Endothelial cell of umbilical vein (primary cell): ENCODE measurements at regions not wholly inside any gene's neighbourhood (a gene's known extent, or its start where the extent isn't known, plus 50 kb on each side); places are given as distances from the start of the nearest gene placed in this dataset.

Experiments used
- BruUV-seq: library from RNA; stranded (reverse); fragments of 400-500 nt; replicated peaks from 2 replicates; lab custom pipeline; 2021; lab: Mats Ljungman, UMichigan
- CTCF ChIA-PET: fragments of 300-600, 350-600 bp; sonication (Branson Sonifier 250); formaldehyde crosslinking; loops from one replicate; lab custom pipeline; 2021; ENCODE audit warnings: antibody characterized with exemption, inconsistent platforms; lab: Charles Lee
- POLR2A ChIA-PET: fragments of 300-600, 350-600 bp; sonication (Branson Sonifier 250); formaldehyde crosslinking; loops from one replicate; lab custom pipeline; 2021; ENCODE audit warnings: antibody characterized with exemption, inconsistent platforms; lab: Charles Lee
- DNase-seq: peaks from one replicate; pipeline ENCODE4 v3.0.0-alpha.2; 2011; ENCODE audit warnings: low read depth, low spot score
- FAIRE-seq: peaks from 2 replicates; lab custom pipeline; 2011; peaks lifted over from hg19 to GRCh38; lab: Jason Lieb, UNC
- H2AFZ ChIP-seq: 2 replicates; pipeline ENCODE4 v1.6.0; 2012; ENCODE audit warnings: low read depth, low read length, control low read depth, inconsistent platforms
- H3K27ac ChIP-seq: 2 replicates; pipeline ENCODE4 v1.5.1; 2011; ENCODE audit warnings: low read depth, mild to moderate bottlenecking, control low read depth, low read length, moderate library complexity; ENCODE audit not compliant: insufficient read depth
- H3K27me3 ChIP-seq, 2 experiments: 2 replicates each; pipeline versions ENCODE4 v1.6.0 to v1.6.1; 2011; ENCODE audit warnings: low read length in 2 of 2, mixed read lengths in 1 of 2; ENCODE audit not compliant: control insufficient read depth in 2 of 2, insufficient read depth in 2 of 2
- H3K36me3 ChIP-seq, 2 experiments: 2 replicates in 1 of 2; 3 replicates in 1 of 2; pipeline ENCODE4 v1.5.1; 2011; ENCODE audit warnings: low read length in 2 of 2, mild to moderate bottlenecking in 1 of 2, moderate library complexity in 1 of 2; ENCODE audit not compliant: control insufficient read depth in 2 of 2, insufficient read depth in 2 of 2; ENCODE audit errors: extremely low read depth in 1 of 2
- H3K4me1 ChIP-seq: 3 replicates; pipeline ENCODE4 v1.5.1; 2011; ENCODE audit warnings: mild to moderate bottlenecking, low read length; ENCODE audit not compliant: control insufficient read depth, insufficient read depth; ENCODE audit errors: extremely low read depth
- H3K4me2 ChIP-seq: 2 replicates; pipeline ENCODE4 v1.6.1; 2011; ENCODE audit warnings: low read length, control low read depth, mixed read lengths; ENCODE audit not compliant: insufficient read depth
- H3K4me3 ChIP-seq, 3 experiments: fragments of 200-600 bp in 1 of 3; sonication (generic), shearing (Covaris generic) in 1 of 3; replicated peaks in 1 of 3; 2 replicates each; pipeline ENCODE4 v1.5.1; 2011 to 2016; ENCODE audit warnings: control low read depth in 3 of 3, low read length in 3 of 3, mild to moderate bottlenecking in 2 of 3, inconsistent platforms in 1 of 3, low read depth in 1 of 3, moderate library complexity in 1 of 3; ENCODE audit not compliant: insufficient read depth in 1 of 3
- H3K79me2 ChIP-seq: 2 replicates; pipeline ENCODE4 v1.6.0; 2012; ENCODE audit warnings: low read length, inconsistent platforms; ENCODE audit not compliant: control insufficient read depth, insufficient read depth
- H3K9ac ChIP-seq: replicated peaks from 2 replicates; pipeline ENCODE3; 2011; ENCODE audit warnings: low read length, control low read depth; ENCODE audit not compliant: insufficient read depth; ENCODE audit errors: extremely low read depth
- H3K9me1 ChIP-seq: replicated peaks from 3 replicates; pipeline ENCODE4 v1.6.0; 2011; ENCODE audit warnings: mild to moderate bottlenecking, low read length; ENCODE audit not compliant: control insufficient read depth, insufficient read depth; ENCODE audit errors: extremely low read depth
- H3K9me3 ChIP-seq: replicated peaks from 2 replicates; pipeline ENCODE4 v1.5.1; 2012; ENCODE audit warnings: low read length, inconsistent platforms; ENCODE audit not compliant: control insufficient read depth, insufficient read depth
- H4K20me1 ChIP-seq: replicated peaks from 2 replicates; pipeline ENCODE3; 2011; ENCODE audit warnings: mild to moderate bottlenecking, low read length; ENCODE audit not compliant: control insufficient read depth, insufficient read depth; ENCODE audit errors: extremely low read depth
- EZH2 ChIP-seq: IDR thresholded peaks from 2 replicates; pipeline ENCODE4 v1.6.1; 2012; ENCODE audit warnings: borderline replicate concordance, low read depth, mild to moderate bottlenecking, moderate library complexity, low read length, inconsistent platforms; ENCODE audit not compliant: severe bottlenecking
- FOS ChIP-seq: IDR thresholded peaks from 2 replicates; pipeline ENCODE4 v1.6.1; 2011; ENCODE audit warnings: mild to moderate bottlenecking, low read length, moderate library complexity, borderline replicate concordance; ENCODE audit not compliant: insufficient read depth
- GATA2 ChIP-seq: IDR thresholded peaks from 2 replicates; pipeline ENCODE4 v1.7.0; 2011; ENCODE audit warnings: low read depth, mild to moderate bottlenecking, moderate library complexity, mixed read lengths, low read length; ENCODE audit not compliant: insufficient read length, insufficient read depth
- JUN ChIP-seq: IDR thresholded peaks from 2 replicates; pipeline ENCODE4 v1.6.1; 2011; ENCODE audit warnings: borderline replicate concordance, low read depth; ENCODE audit not compliant: insufficient read length, insufficient read depth
- MAX ChIP-seq: IDR thresholded peaks from 2 replicates; pipeline ENCODE4 v1.6.1; 2011; ENCODE audit not compliant: insufficient read depth, insufficient read length
- MYC ChIP-seq: IDR thresholded peaks from one replicate; pipeline ENCODE4 v1.6.1; 2011; ENCODE audit warnings: mild to moderate bottlenecking, low read depth, low read length
- POLR2A ChIP-seq: IDR thresholded peaks from 2 replicates; pipeline ENCODE4 v1.6.1; 2012; ENCODE audit warnings: low read depth, mild to moderate bottlenecking, control low read depth, low read length
- POLR2AphosphoS5 ChIP-seq: IDR thresholded peaks from 2 replicates; pipeline ENCODE4 v1.6.1; 2012; ENCODE audit warnings: low read depth, mild to moderate bottlenecking, control low read depth, low read length, moderate library complexity; ENCODE audit not compliant: insufficient read depth
- dilution Hi-C: fragments of 300-500 bp; cut with MboI; formaldehyde crosslinking; loops from one replicate; pipeline ENCODE4 v1.15.0; 2019; ENCODE audit warnings: low sequenced_read_pairs; ENCODE audit not compliant: extremely low pct_ligation_motif_present
- intact Hi-C: fragments of 100-400 bp; cut with micrococcal nuclease; formaldehyde crosslinking; loops from one replicate; pipeline ENCODE4 v1.10.0; 2022
- TF ChIP-seq, protein P1 (sequence below), 2 donors: IDR thresholded peaks; 1 replicate in 1 of 2; 2 replicates in 1 of 2; pipeline ENCODE4 v1.5.1; 2011; ENCODE audit warnings: low read length in 2 of 2, mild to moderate bottlenecking in 2 of 2, moderate library complexity in 2 of 2, control low read depth in 1 of 2, inconsistent platforms in 1 of 2, low read depth in 1 of 2; ENCODE audit not compliant: insufficient read depth in 1 of 2; ENCODE audit errors: extremely low read depth in 1 of 2

GRCh38 chr21:15221799-15222386, 157.1 kb upstream of the NRIP1 start:
- intact Hi-C loops: no loop called here
- H3K9ac ChIP-seq: no peak overlapping the region
- CTCF ChIA-PET: no interaction called here
- FAIRE-seq (no peak), DNase-seq (no peak)
- TF ChIP-seq JUN: no peak
- TF ChIP-seq, protein P1, sequence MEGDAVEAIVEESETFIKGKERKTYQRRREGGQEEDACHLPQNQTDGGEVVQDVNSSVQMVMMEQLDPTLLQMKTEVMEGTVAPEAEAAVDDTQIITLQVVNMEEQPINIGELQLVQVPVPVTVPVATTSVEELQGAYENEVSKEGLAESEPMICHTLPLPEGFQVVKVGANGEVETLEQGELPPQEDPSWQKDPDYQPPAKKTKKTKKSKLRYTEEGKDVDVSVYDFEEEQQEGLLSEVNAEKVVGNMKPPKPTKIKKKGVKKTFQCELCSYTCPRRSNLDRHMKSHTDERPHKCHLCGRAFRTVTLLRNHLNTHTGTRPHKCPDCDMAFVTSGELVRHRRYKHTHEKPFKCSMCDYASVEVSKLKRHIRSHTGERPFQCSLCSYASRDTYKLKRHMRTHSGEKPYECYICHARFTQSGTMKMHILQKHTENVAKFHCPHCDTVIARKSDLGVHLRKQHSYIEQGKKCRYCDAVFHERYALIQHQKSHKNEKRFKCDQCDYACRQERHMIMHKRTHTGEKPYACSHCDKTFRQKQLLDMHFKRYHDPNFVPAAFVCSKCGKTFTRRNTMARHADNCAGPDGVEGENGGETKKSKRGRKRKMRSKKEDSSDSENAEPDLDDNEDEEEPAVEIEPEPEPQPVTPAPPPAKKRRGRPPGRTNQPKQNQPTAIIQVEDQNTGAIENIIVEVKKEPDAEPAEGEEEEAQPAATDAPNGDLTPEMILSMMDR (IDR thresholded peaks at IDR 0.05; ENCODE audit: extremely low read depth in 1 of 2, insufficient read depth in 1 of 2, low read depth in 1 of 2, low read length in 2 of 2): no peak
- TF ChIP-seq EZH2: no peak
- TF ChIP-seq POLR2A: no peak
- TF ChIP-seq MAX: no peak
- TF ChIP-seq MYC: no peak
- no peak for TF ChIP-seq GATA2
- no peak for TF ChIP-seq POLR2AphosphoS5
- no peak for TF ChIP-seq FOS
- H3K27me3 ChIP-seq: no peaks in the 10 kb centered on the region
- H3K4me1 ChIP-seq: no peaks in the 10 kb centered on the region
- no peaks in the 10 kb centered on the region for H3K9me3 ChIP-seq
- no peaks in the 10 kb centered on the region for H3K9me1 ChIP-seq
- no peak overlapping the region for H2AFZ ChIP-seq
- no peak overlapping the region for H3K4me3 ChIP-seq
- no peak overlapping the region for H3K27ac ChIP-seq
- H4K20me1 ChIP-seq: no peaks in the 10 kb centered on the region
- H3K36me3 ChIP-seq: no peaks in the 10 kb centered on the region
- H3K4me2 ChIP-seq: no peak overlapping the region
- H3K79me2 ChIP-seq: no peaks in the 10 kb centered on the region
- dilution Hi-C loops: no loop called here
- POLR2A ChIA-PET: no interaction called here
- BruUV-seq: no TSS peak
